Vagina (tissue), 2 donors: ENCODE measurements at regions not wholly inside any gene's neighbourhood (a gene's known extent, or its start where the extent isn't known, plus 50 kb on each side); places are given as distances from the start of the nearest gene placed in this dataset.

Experiments
- DNase-seq, 2 donors: peaks; one replicate each; pipeline ENCODE4 v3.0.0-alpha.2; 2017; ENCODE audit errors: extremely low spot score in 2 of 2
- H3K27ac ChIP-seq: fragments of 200-600 bp; sonication (generic); one replicate; pipeline ENCODE4 v1.5.1; 2019
- H3K27me3 ChIP-seq: fragments of 200-600 bp; sonication (generic); one replicate; pipeline ENCODE4 v1.5.1; 2019
- H3K36me3 ChIP-seq, 2 donors: fragments of 200-600 bp; sonication (generic); one replicate each; pipeline ENCODE4 v1.5.1; 2017 to 2019
- H3K4me1 ChIP-seq: fragments of 200-600 bp; sonication (generic); one replicate; pipeline ENCODE4 v1.5.1; 2019
- H3K4me3 ChIP-seq, 2 donors: fragments of 200-600 bp; sonication (generic); 1 replicate in 1 of 2; 2 replicates in 1 of 2; pipeline ENCODE4 v1.5.1; 2016 to 2019
- H3K9me3 ChIP-seq: fragments of 200-600 bp; sonication (generic); one replicate; pipeline ENCODE4 v1.5.1; 2019
- POLR2A ChIP-seq, 2 donors: fragments of 450-650 bp; IDR thresholded peaks; one replicate each; pipeline ENCODE4 v1.6.1; 2017; ENCODE audit warnings: antibody characterized with exemption in 2 of 2, mild to moderate bottlenecking in 2 of 2, moderate library complexity in 2 of 2
- POLR2AphosphoS5 ChIP-seq, 2 donors: sonication (generic); formaldehyde crosslinking; IDR thresholded peaks; one replicate each; pipeline ENCODE4 v1.9.0; 2017; ENCODE audit warnings: antibody characterized with exemption in 2 of 2, mild to moderate bottlenecking in 2 of 2, low read depth in 1 of 2; ENCODE audit not compliant: insufficient read depth in 1 of 2
- intact Hi-C: fragments of 100-400 bp; cut with DNase I; formaldehyde crosslinking; loops from one replicate; pipeline ENCODE4 v1.15.1; 2023
- TF ChIP-seq, protein P1 (sequence below), 3 experiments: fragments of 450-650 bp in 2 of 3; fragments of 200-600 bp in 1 of 3; sonication (generic) in 1 of 3; IDR thresholded peaks; one replicate each; pipeline ENCODE4 v1.5.1; 2017 to 2019; ENCODE audit warnings: antibody characterized with exemption in 3 of 3, mild to moderate bottlenecking in 2 of 3, moderate library complexity in 2 of 3

DNA sequence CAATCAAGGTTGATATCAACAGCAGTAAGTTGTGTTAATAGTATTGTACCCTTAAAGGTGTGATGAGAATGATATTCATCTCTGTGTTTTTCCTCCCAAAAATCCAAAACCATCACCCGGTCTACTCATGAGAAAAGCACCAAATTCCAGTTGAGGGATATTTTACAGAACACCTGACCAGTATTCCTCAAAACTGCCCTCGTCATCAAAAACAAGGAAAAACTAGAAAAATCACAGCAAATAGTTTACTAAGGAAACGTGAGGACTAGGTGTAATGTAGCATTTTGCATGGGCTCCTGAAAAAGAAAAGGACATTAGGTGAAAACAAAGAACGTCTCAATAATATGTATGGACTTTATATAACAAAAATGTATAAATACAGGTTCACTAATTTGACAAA is 394.4 kb upstream of the NRSN1 start:
- no peak for TF ChIP-seq POLR2A (IDR thresholded peaks at IDR 0.05)
- no peak for TF ChIP-seq POLR2AphosphoS5 (IDR thresholded peaks at IDR 0.05; ENCODE audit: insufficient read depth in 1 of 2, low read depth in 1 of 2)
- TF ChIP-seq, protein P1, sequence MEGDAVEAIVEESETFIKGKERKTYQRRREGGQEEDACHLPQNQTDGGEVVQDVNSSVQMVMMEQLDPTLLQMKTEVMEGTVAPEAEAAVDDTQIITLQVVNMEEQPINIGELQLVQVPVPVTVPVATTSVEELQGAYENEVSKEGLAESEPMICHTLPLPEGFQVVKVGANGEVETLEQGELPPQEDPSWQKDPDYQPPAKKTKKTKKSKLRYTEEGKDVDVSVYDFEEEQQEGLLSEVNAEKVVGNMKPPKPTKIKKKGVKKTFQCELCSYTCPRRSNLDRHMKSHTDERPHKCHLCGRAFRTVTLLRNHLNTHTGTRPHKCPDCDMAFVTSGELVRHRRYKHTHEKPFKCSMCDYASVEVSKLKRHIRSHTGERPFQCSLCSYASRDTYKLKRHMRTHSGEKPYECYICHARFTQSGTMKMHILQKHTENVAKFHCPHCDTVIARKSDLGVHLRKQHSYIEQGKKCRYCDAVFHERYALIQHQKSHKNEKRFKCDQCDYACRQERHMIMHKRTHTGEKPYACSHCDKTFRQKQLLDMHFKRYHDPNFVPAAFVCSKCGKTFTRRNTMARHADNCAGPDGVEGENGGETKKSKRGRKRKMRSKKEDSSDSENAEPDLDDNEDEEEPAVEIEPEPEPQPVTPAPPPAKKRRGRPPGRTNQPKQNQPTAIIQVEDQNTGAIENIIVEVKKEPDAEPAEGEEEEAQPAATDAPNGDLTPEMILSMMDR (IDR thresholded peaks at IDR 0.05), result no peak

GRCh38 chr6:23732521-23732920 is 393.5 kb upstream of the NRSN1 start:
- no peaks in the 10 kb centered on the region for H3K36me3 ChIP-seq
- intact Hi-C loops, result no loop called here
- TF ChIP-seq, protein P1 (IDR thresholded peaks at IDR 0.05), result no peak
- TF ChIP-seq POLR2AphosphoS5 (IDR thresholded peaks at IDR 0.05; ENCODE audit: insufficient read depth in 1 of 2, low read depth in 1 of 2), result no peak
- no peak for TF ChIP-seq POLR2A (IDR thresholded peaks at IDR 0.05)
- no peak overlapping the region for H3K4me3 ChIP-seq
- no peak for DNase-seq
- H3K27ac ChIP-seq, result no peak overlapping the region
- H3K9me3 ChIP-seq, result no peaks in the 10 kb centered on the region
- H3K27me3 ChIP-seq, result no peaks in the 10 kb centered on the region
- H3K4me1 ChIP-seq, result no peaks in the 10 kb centered on the region

More for the DNA sequence above, 394.4 kb upstream of the NRSN1 start:
- DNase-seq, result no peak
- intact Hi-C loops, result no loop called here
- Histone ChIP-seq H3K4me1 (no peaks in the 10 kb centered on the region), H3K27ac (no peak overlapping the region), H3K27me3 (no peaks in the 10 kb centered on the region), H3K4me3 (no peak overlapping the region), H3K36me3 (no peaks in the 10 kb centered on the region), H3K9me3 (no peaks in the 10 kb centered on the region)

DNA sequence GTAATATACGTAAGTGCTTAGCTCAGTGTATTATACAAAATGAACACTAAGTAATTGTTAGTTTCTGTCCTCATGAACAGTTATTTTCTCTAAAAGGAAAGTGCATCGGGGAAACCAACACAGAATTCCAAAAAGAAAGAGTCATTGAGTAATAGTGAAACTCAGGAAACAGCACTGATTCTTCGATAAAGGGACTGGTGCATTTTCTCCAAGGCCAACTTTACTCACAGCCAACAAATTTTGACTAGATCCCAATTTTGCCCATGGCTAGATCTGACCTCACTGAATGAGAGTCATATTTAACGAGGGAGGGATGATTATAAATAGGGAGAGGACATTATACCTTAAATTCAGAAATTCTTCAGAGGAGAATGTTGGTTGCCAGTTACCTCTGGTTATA is 390.9 kb upstream of the NRSN1 start:
- Histone ChIP-seq H3K36me3 (no peaks in the 10 kb centered on the region), H3K4me3 (no peak overlapping the region), H3K27me3 (no peaks in the 10 kb centered on the region), H3K4me1 (no peaks in the 10 kb centered on the region), H3K27ac (no peak overlapping the region), H3K9me3 (no peaks in the 10 kb centered on the region)
- intact Hi-C loops, result no loop called here
- no peak for TF ChIP-seq POLR2AphosphoS5 (IDR thresholded peaks at IDR 0.05; ENCODE audit: insufficient read depth in 1 of 2, low read depth in 1 of 2)
- TF ChIP-seq, protein P1 (IDR thresholded peaks at IDR 0.05), result no peak
- no peak for TF ChIP-seq POLR2A (IDR thresholded peaks at IDR 0.05)
- no peak for DNase-seq

GRCh38 chr6:23736577-23736976 is 389.4 kb upstream of the NRSN1 start:
- intact Hi-C loops, result no loop called here
- H3K27ac ChIP-seq, result no peak overlapping the region
- H3K4me1 ChIP-seq, result no peaks in the 10 kb centered on the region
- no peak for DNase-seq
- TF ChIP-seq POLR2A (IDR thresholded peaks at IDR 0.05) (no peak), POLR2AphosphoS5 (IDR thresholded peaks at IDR 0.05; ENCODE audit: insufficient read depth in 1 of 2, low read depth in 1 of 2) (no peak)
- TF ChIP-seq, protein P1 (IDR thresholded peaks at IDR 0.05), result no peak
- H3K9me3 ChIP-seq, result no peaks in the 10 kb centered on the region
- H3K27me3 ChIP-seq, result no peaks in the 10 kb centered on the region
- H3K4me3 ChIP-seq, result no peak overlapping the region
- no peaks in the 10 kb centered on the region for H3K36me3 ChIP-seq

DNA sequence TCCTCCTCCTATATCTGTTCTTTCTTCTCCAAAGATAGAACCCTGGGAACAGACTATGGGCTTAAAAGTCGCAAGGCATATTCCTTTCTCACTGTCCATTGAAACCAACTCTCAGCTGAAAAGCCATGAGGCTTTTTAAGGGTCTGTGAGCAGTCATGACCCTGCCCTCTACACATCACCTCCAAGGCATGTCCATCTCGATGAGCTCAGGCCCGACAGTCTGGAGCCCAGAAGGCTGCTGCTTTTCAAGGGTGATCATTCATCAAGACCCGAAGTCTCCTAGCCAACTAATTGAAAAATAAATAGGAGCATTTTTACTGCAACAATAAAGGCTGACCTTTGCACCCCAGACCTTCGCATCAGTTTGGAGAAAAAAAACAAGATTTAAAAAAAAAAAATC is 378.8 kb upstream of the NRSN1 start:
- H3K27ac ChIP-seq, result no peak overlapping the region
- H3K9me3 ChIP-seq, result no peaks in the 10 kb centered on the region
- intact Hi-C loops, result no loop called here
- H3K27me3 ChIP-seq, result no peaks in the 10 kb centered on the region
- no peak for DNase-seq
- H3K4me3 ChIP-seq, result no peak overlapping the region
- no peak for TF ChIP-seq POLR2A (IDR thresholded peaks at IDR 0.05)
- TF ChIP-seq POLR2AphosphoS5 (IDR thresholded peaks at IDR 0.05; ENCODE audit: insufficient read depth in 1 of 2, low read depth in 1 of 2), result no peak
- TF ChIP-seq, protein P1 (IDR thresholded peaks at IDR 0.05), result no peak
- H3K4me1 ChIP-seq, result no peaks in the 10 kb centered on the region
- H3K36me3 ChIP-seq, result no peaks in the 10 kb centered on the region
